Gastrocnemius medialis (tissue), 4 donors: ENCODE measurements at regions not wholly inside any gene's neighbourhood (a gene's known extent, or its start where the extent isn't known, plus 50 kb on each side); places are given as distances from the start of the nearest gene placed in this dataset.

ENCODE experiments used
- CTCF ChIP-seq, 5 experiments: fragments of 450-650 bp in 3 of 5; fragments of 200-600 bp in 2 of 5; sonication (generic) in 2 of 5; IDR thresholded peaks in 4 of 5; conservative IDR thresholded peaks in 1 of 5; 1 replicate in 4 of 5; 2 replicates in 1 of 5; pipeline ENCODE4 v1.5.1; 2016 to 2019; ENCODE audit warnings: antibody characterized with exemption in 5 of 5, mild to moderate bottlenecking in 3 of 5, moderate library complexity in 3 of 5
- POLR2A ChIP-seq, 2 donors: fragments of 450-650 bp; IDR thresholded peaks; one replicate each; pipeline ENCODE4 v1.6.1; 2017; ENCODE audit warnings: antibody characterized with exemption in 2 of 2, mild to moderate bottlenecking in 2 of 2, moderate library complexity in 2 of 2

- TF ChIP-seq CTCF (IDR thresholded peaks at IDR 0.05 in 4 of 5, conservative IDR thresholded peaks at IDR 0.05 in 1 of 5) (no peak), POLR2A (IDR thresholded peaks at IDR 0.05) (no peak)
These were observed 254.4 kb upstream of the TANK start for GRCh38 chr2:160905862-160906261.
